GM19438 (cell line): ENCODE measurements at regions not wholly inside any gene's neighbourhood (a gene's known extent, or its start where the extent isn't known, plus 50 kb on each side); places are given as distances from the start of the nearest gene placed in this dataset.
"Not testable (repeated sequence)": the region's sequence is repeated elsewhere in the genome, so short reads cannot be mapped to it uniquely, and the experiment has no call there.

Experiments
- ATAC-seq: cut with Tn5 transposase; IDR thresholded peaks from one replicate; pipeline ENCODE4 v1.9.1; 2021; ENCODE audit warnings: low read depth; ENCODE audit not compliant: unreplicated experiment

- no peak for ATAC-seq
Observed at GRCh38 chr10:124173298-124173900, 80.0 kb upstream of the CHST15 start.

- ATAC-seq: no peak
Observed at GRCh38 chr10:124172181-124172916, 79.0 kb upstream of the CHST15 start.

GRCh38 chr10:124171561-124171960, 78.2 kb upstream of the CHST15 start:
- ATAC-seq: no peak

- no peak for ATAC-seq
Observed at GRCh38 chr10:124170631-124171030, 77.2 kb upstream of the CHST15 start.

GRCh38 chr10:124168991-124169802, 75.8 kb upstream of the CHST15 start:
- ATAC-seq: no peak

- no peak for ATAC-seq
Observed at GRCh38 chr10:124168581-124168980, 75.2 kb upstream of the CHST15 start.

GRCh38 chr10:124167925-124168324, 74.5 kb upstream of the CHST15 start:
- ATAC-seq: not testable (repeated sequence)

GRCh38 chr10:124166431-124167125, 73.2 kb upstream of the CHST15 start:
- ATAC-seq: no peak

- ATAC-seq: no peak
Observed at GRCh38 chr10:124165827-124166226, 72.4 kb upstream of the CHST15 start.

GRCh38 chr10:124165311-124165710, 71.9 kb upstream of the CHST15 start:
- ATAC-seq: no peak

- no peak for ATAC-seq
Observed at GRCh38 chr10:124164264-124164663, 70.9 kb upstream of the CHST15 start.

- no peak for ATAC-seq
Observed at GRCh38 chr10:124162774-124163354, 69.5 kb upstream of the CHST15 start.

- no peak for ATAC-seq
Observed at GRCh38 chr10:124162136-124162535, 68.7 kb upstream of the CHST15 start.

GRCh38 chr10:124161601-124162000, 68.2 kb upstream of the CHST15 start:
- no peak for ATAC-seq

- ATAC-seq: no peak
Observed at GRCh38 chr10:124160943-124161582, 67.7 kb upstream of the CHST15 start.

- ATAC-seq: no peak
Observed at GRCh38 chr10:124160176-124160575, 66.8 kb upstream of the CHST15 start.

GRCh38 chr10:124159153-124159552, 65.8 kb upstream of the CHST15 start:
- ATAC-seq: no peak

GRCh38 chr10:124158592-124158991, 65.2 kb upstream of the CHST15 start:
- no peak for ATAC-seq

GRCh38 chr10:124157271-124157681, 63.9 kb upstream of the CHST15 start:
- no peak for ATAC-seq
